GM19025 (cell line): ENCODE measurements at regions not wholly inside any gene's neighbourhood (a gene's known extent, or its start where the extent isn't known, plus 50 kb on each side); places are given as distances from the start of the nearest gene placed in this dataset.
A peak's percentile ranks its signal among the peaks of the same experiment; 100 is the strongest.
"Not testable (repeated sequence)": the region's sequence is repeated elsewhere in the genome, so short reads cannot be mapped to it uniquely, and the experiment has no call there.

Source experiments
- ATAC-seq: cut with Tn5 transposase; IDR thresholded peaks from one replicate; pipeline ENCODE4 v1.9.1; 2021; ENCODE audit warnings: mild to moderate bottlenecking, low read depth, moderate library complexity; ENCODE audit not compliant: unreplicated experiment

GRCh38 chr4:103895876-103896465 lies 176.2 kb upstream of the TACR3 start:
- ATAC-seq: no peak

- ATAC-seq: no peak
These were observed 172.8 kb upstream of the TACR3 start for GRCh38 chr4:103892586-103892985.

GRCh38 chr4:103887191-103887590 lies 167.4 kb upstream of the TACR3 start:
- ATAC-seq: no peak

- ATAC-seq: no peak
These were observed 165.4 kb upstream of the TACR3 start for GRCh38 chr4:103885152-103885551.

- ATAC-seq: no peak
These were observed 147.5 kb upstream of the TACR3 start for GRCh38 chr4:103867311-103867710.

GRCh38 chr4:103853627-103854026 lies 133.8 kb upstream of the TACR3 start:
- no peak for ATAC-seq

- no peak for ATAC-seq
These were observed 133.4 kb upstream of the TACR3 start for GRCh38 chr4:103853146-103853545.

- ATAC-seq: no peak
These were observed 125.3 kb upstream of the TACR3 start for GRCh38 chr4:103845075-103845474.

- no peak for ATAC-seq
These were observed 123.0 kb upstream of the TACR3 start for GRCh38 chr4:103842637-103843239.

- ATAC-seq: no peak
These were observed 122.3 kb upstream of the TACR3 start for GRCh38 chr4:103842076-103842475.

GRCh38 chr4:103810308-103810707 lies 90.5 kb upstream of the TACR3 start:
- ATAC-seq: not testable (repeated sequence)

GRCh38 chr4:103802766-103803165 lies 83.0 kb upstream of the TACR3 start:
- ATAC-seq: no peak

GRCh38 chr4:103787057-103787456 lies 67.3 kb upstream of the TACR3 start:
- no peak for ATAC-seq

GRCh38 chr4:103786593-103786992 lies 66.8 kb upstream of the TACR3 start:
- ATAC-seq: no peak

- ATAC-seq: peak; percentile 80
These were observed 66.2 kb upstream of the TACR3 start for GRCh38 chr4:103786014-103786413.

GRCh38 chr4:103778221-103778620 lies 58.4 kb upstream of the TACR3 start:
- ATAC-seq: no peak

GRCh38 chr4:103774326-103774825 lies 54.6 kb upstream of the TACR3 start:
- no peak for ATAC-seq

GRCh38 chr4:103773691-103774231 lies 54.0 kb upstream of the TACR3 start:
- no peak for ATAC-seq
